DND-41 (cell line): ENCODE measurements at regions not wholly inside any gene's neighbourhood (a gene's known extent, or its start where the extent isn't known, plus 50 kb on each side); places are given as distances from the start of the nearest gene placed in this dataset.

ENCODE experiments used
- CTCF ChIP-seq: IDR thresholded peaks from 2 replicates; pipeline ENCODE4 v1.5.1; 2012; ENCODE audit warnings: borderline replicate concordance, low read length, moderate library complexity, mild to moderate bottlenecking; ENCODE audit not compliant: poor library complexity, severe bottlenecking; ENCODE audit errors: extremely low read depth
- EZH2 ChIP-seq: IDR thresholded peaks from 3 replicates; pipeline ENCODE4 v1.6.1; 2012; ENCODE audit warnings: borderline replicate concordance, low read depth, mild to moderate bottlenecking, moderate library complexity, low read length, inconsistent platforms; ENCODE audit not compliant: severe bottlenecking

DNA sequence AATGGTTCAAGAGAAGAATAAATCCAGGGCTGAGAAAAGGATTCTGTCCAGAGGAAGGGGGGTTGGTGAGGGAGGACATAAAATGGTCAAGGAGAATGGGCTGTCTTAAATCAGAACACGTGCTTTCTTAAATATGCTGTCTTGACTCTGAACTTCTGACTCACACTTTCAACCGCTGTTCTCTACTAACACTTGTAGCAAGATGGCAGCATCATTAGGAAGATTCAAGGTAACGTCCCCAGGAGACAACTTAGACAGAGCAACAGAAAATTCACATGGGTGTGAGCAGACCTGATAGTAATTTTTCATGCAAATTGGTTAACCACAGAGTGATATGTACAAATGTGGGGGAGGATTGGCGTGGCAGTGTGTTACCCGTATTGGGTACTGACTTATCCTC lies 126.8 kb upstream of the GALNT17 start:
- TF ChIP-seq CTCF (no peak), EZH2 (no peak)
